ENCODE measurements at regions not wholly inside any gene's neighbourhood (a gene's known extent, or its start where the extent isn't known, plus 50 kb on each side); places are given as distances from the start of the nearest gene placed in this dataset.

- no peak for TF ChIP-seq CTCF (conservative IDR thresholded peaks at IDR 0.05)
- Mint-ChIP-seq H3K27ac (ENCODE audit: unreplicated experiment) (no peak overlapping the region), H3K36me3 (ENCODE audit: low read depth) (no peaks in the 10 kb centered on the region), H3K9me3 (no peaks in the 10 kb centered on the region), H3K27me3 (ENCODE audit: low read depth) (no peaks in the 10 kb centered on the region), H3K4me3 (no peak overlapping the region), H3K4me1 (peaks cover 10% of the 10 kb centered on the region)
- no peak for DNase-seq (ENCODE audit: low read depth, low spot score)
These were observed 417.7 kb upstream of the TGFBR2 start for GRCh38 chr3:30188713-30189112.

GRCh38 chr3:30189900-30190299 is 416.5 kb upstream of the TGFBR2 start:
- Mint-ChIP-seq H3K4me1 (no peaks in the 10 kb centered on the region), H3K27ac (ENCODE audit: unreplicated experiment) (no peak overlapping the region)

GRCh38 chr3:30193625-30194044 is 412.8 kb upstream of the TGFBR2 start:
- Mint-ChIP-seq H3K4me3 (no peak overlapping the region), H3K36me3 (ENCODE audit: low read depth) (no peaks in the 10 kb centered on the region), H3K27ac (ENCODE audit: unreplicated experiment) (no peak overlapping the region), H3K27me3 (ENCODE audit: low read depth) (no peaks in the 10 kb centered on the region), H3K9me3 (no peaks in the 10 kb centered on the region), H3K4me1 (no peaks in the 10 kb centered on the region)
- TF ChIP-seq CTCF (conservative IDR thresholded peaks at IDR 0.05): no peak
- DNase-seq (ENCODE audit: low read depth, low spot score): no peak

More at GRCh38 chr3:30189900-30190299, 416.5 kb upstream of the TGFBR2 start:
- Mint-ChIP-seq H3K4me3 (no peak overlapping the region), H3K36me3 (ENCODE audit: low read depth) (no peaks in the 10 kb centered on the region), H3K9me3 (no peaks in the 10 kb centered on the region), H3K27me3 (ENCODE audit: low read depth) (no peaks in the 10 kb centered on the region)
- no peak for DNase-seq (ENCODE audit: low read depth, low spot score)
- no peak for TF ChIP-seq CTCF (conservative IDR thresholded peaks at IDR 0.05)

- no peaks in the 10 kb centered on the region for H3K27me3 Mint-ChIP-seq (ENCODE audit: low read depth)
- no peak overlapping the region for H3K4me3 Mint-ChIP-seq
- TF ChIP-seq CTCF (conservative IDR thresholded peaks at IDR 0.05): no peak
- H3K4me1 Mint-ChIP-seq: no peaks in the 10 kb centered on the region
- no peak overlapping the region for H3K27ac Mint-ChIP-seq (ENCODE audit: unreplicated experiment)
- no peak for DNase-seq (ENCODE audit: low read depth, low spot score)
- H3K36me3 Mint-ChIP-seq (ENCODE audit: low read depth): no peaks in the 10 kb centered on the region
- no peaks in the 10 kb centered on the region for H3K9me3 Mint-ChIP-seq
These were observed 411.0 kb upstream of the TGFBR2 start for GRCh38 chr3:30195352-30195751.

GRCh38 chr3:30198162-30198561 is 408.2 kb upstream of the TGFBR2 start:
- H3K27ac Mint-ChIP-seq (ENCODE audit: unreplicated experiment): no peak overlapping the region
- no peaks in the 10 kb centered on the region for H3K9me3 Mint-ChIP-seq
- H3K36me3 Mint-ChIP-seq (ENCODE audit: low read depth): no peaks in the 10 kb centered on the region
- TF ChIP-seq CTCF (conservative IDR thresholded peaks at IDR 0.05): no peak
- H3K4me1 Mint-ChIP-seq: no peaks in the 10 kb centered on the region
- H3K4me3 Mint-ChIP-seq: no peak overlapping the region
- no peaks in the 10 kb centered on the region for H3K27me3 Mint-ChIP-seq (ENCODE audit: low read depth)
- no peak for DNase-seq (ENCODE audit: low read depth, low spot score)
